Gastroesophageal sphincter (tissue), 4 donors: ENCODE measurements at regions not wholly inside any gene's neighbourhood (a gene's known extent, or its start where the extent isn't known, plus 50 kb on each side); places are given as distances from the start of the nearest gene placed in this dataset.

Experiments
- ATAC-seq: fragments of 150-250 bp; one replicate; pipeline ENCODE4 v1.9.1; 2016; ENCODE audit warnings: mild to moderate bottlenecking, moderate library complexity
- H3K27ac ChIP-seq, 4 donors: fragments of 200-600 bp; sonication (generic) in 3 of 4; 1 replicate in 3 of 4; 2 replicates in 1 of 4; pipeline ENCODE4 v1.5.1; 2016 to 2019
- H3K27me3 ChIP-seq: fragments of 200-600 bp; sonication (generic); one replicate; pipeline ENCODE4 v1.5.1; 2019
- H3K36me3 ChIP-seq, 2 donors: fragments of 200-600 bp; sonication (generic); one replicate each; pipeline ENCODE4 v1.5.1; 2019; ENCODE audit warnings: control low read depth in 1 of 2
- H3K4me1 ChIP-seq, 3 donors: fragments of 200-600 bp; sonication (generic); 1 replicate in 2 of 3; 2 replicates in 1 of 3; pipeline ENCODE4 v1.5.1; 2016 to 2019; ENCODE audit warnings: control low read depth in 2 of 3
- H3K4me3 ChIP-seq, 2 donors: fragments of 200-600 bp; sonication (generic); one replicate each; pipeline ENCODE4 v1.5.1; 2019; ENCODE audit warnings: mild to moderate bottlenecking in 1 of 2, moderate library complexity in 1 of 2
- H3K9me3 ChIP-seq, 3 donors: fragments of 200-600 bp; sonication (generic); one replicate each; pipeline ENCODE4 v1.5.1; 2017 to 2019; ENCODE audit warnings: control low read depth in 2 of 3
- CTCF ChIP-seq, 4 experiments: fragments of 200-600 bp in 2 of 4; fragments of 450-650 bp in 2 of 4; sonication (generic) in 1 of 4; IDR thresholded peaks; one replicate each; pipeline ENCODE4 v1.5.1; 2017 to 2019; ENCODE audit warnings: antibody characterized with exemption in 4 of 4, mild to moderate bottlenecking in 2 of 4, moderate library complexity in 2 of 4
- EP300 ChIP-seq: sonication (generic); formaldehyde crosslinking; IDR thresholded peaks from one replicate; pipeline ENCODE4 v1.6.1; 2017; ENCODE audit warnings: antibody characterized with exemption, mild to moderate bottlenecking
- POLR2A ChIP-seq, 2 donors: fragments of 450-650 bp; IDR thresholded peaks; one replicate each; pipeline ENCODE4 v1.6.1; 2017; ENCODE audit warnings: antibody characterized with exemption in 2 of 2, mild to moderate bottlenecking in 2 of 2, moderate library complexity in 1 of 2
- POLR2AphosphoS5 ChIP-seq: sonication (generic); formaldehyde crosslinking; IDR thresholded peaks from one replicate; pipeline ENCODE4 v1.6.1; 2017; ENCODE audit warnings: antibody characterized with exemption
- WGBS, 2 donors: methylation state at CpG; one replicate each; pipeline ENCODE4 v1.1.5; 2018; ENCODE audit warnings: low coverage in 1 of 2; 5-methylcytosine and 5-hydroxymethylcytosine counted together

GRCh38 chr4:120175272-120175671 is 108.6 kb upstream of the MAD2L1 start:
- WGBS, 2 donors = 77 to 87% methylated on average over 2 of the region's 2 CpGs
- Histone ChIP-seq H3K36me3 (no peaks in the 10 kb centered on the region), H3K4me1 (no peaks in the 10 kb centered on the region), H3K9me3 (no peaks in the 10 kb centered on the region), H3K4me3 (no peak overlapping the region), H3K27ac (no peak overlapping the region), H3K27me3 (no peaks in the 10 kb centered on the region)
- TF ChIP-seq CTCF (IDR thresholded peaks at IDR 0.05) = no peak
- TF ChIP-seq POLR2A (IDR thresholded peaks at IDR 0.05) = no peak
- no peak for TF ChIP-seq EP300
- TF ChIP-seq POLR2AphosphoS5 = no peak
- ATAC-seq = no peak

- Histone ChIP-seq H3K4me3 (no peak overlapping the region), H3K9me3 (no peaks in the 10 kb centered on the region), H3K27me3 (no peaks in the 10 kb centered on the region), H3K36me3 (no peaks in the 10 kb centered on the region), H3K4me1 (peaks cover 0 to 10% (median 4%) of the 10 kb centered on the region in 3 donors), H3K27ac (no peak overlapping the region)
- no peak for ATAC-seq
- TF ChIP-seq POLR2AphosphoS5 (no peak), EP300 (no peak), POLR2A (IDR thresholded peaks at IDR 0.05) (no peak), CTCF (IDR thresholded peaks at IDR 0.05) (no peak)
- 10 to 18% methylated on average over 2 of the region's 2 CpGs for WGBS, 2 donors
Measured at GRCh38 chr4:120163895-120164294, 97.2 kb upstream of the MAD2L1 start.

- Histone ChIP-seq H3K27me3 (no peaks in the 10 kb centered on the region), H3K27ac (no peak overlapping the region), H3K36me3 (no peaks in the 10 kb centered on the region), H3K4me3 (no peak overlapping the region), H3K9me3 (no peaks in the 10 kb centered on the region), H3K4me1 (peaks cover 0 to 7% (median 3%) of the 10 kb centered on the region in 3 donors)
- ATAC-seq = no peak
- 63 to 94% methylated on average over 2 to 3 of the region's 3 CpGs for WGBS, 2 donors
- TF ChIP-seq POLR2A (IDR thresholded peaks at IDR 0.05) (no peak), EP300 (no peak), POLR2AphosphoS5 (no peak), CTCF (IDR thresholded peaks at IDR 0.05) (no peak)
Measured at GRCh38 chr4:120158841-120159463, 92.3 kb upstream of the MAD2L1 start.

- Histone ChIP-seq H3K4me3 (no peak overlapping the region), H3K27me3 (no peaks in the 10 kb centered on the region), H3K36me3 (no peaks in the 10 kb centered on the region), H3K4me1 (peaks cover 0 to 3% (median 0%) of the 10 kb centered on the region in 3 donors), H3K27ac (no peak overlapping the region), H3K9me3 (no peaks in the 10 kb centered on the region)
- 67 to 84% methylated on average over 2 of the region's 2 CpGs for WGBS, 2 donors
- ATAC-seq = no peak
- TF ChIP-seq POLR2AphosphoS5 = no peak
- no peak for TF ChIP-seq EP300
- TF ChIP-seq POLR2A (IDR thresholded peaks at IDR 0.05) = no peak
- TF ChIP-seq CTCF (IDR thresholded peaks at IDR 0.05) = no peak
Measured at GRCh38 chr4:120158046-120158445, 91.4 kb upstream of the MAD2L1 start.

GRCh38 chr4:120156120-120156718 is 89.6 kb upstream of the MAD2L1 start:
- H3K27ac ChIP-seq = no peak overlapping the region
- no peak for ATAC-seq
- H3K4me3 ChIP-seq = no peak overlapping the region
- H3K4me1 ChIP-seq = peaks cover 0 to 3% (median 0%) of the 10 kb centered on the region in 3 donors
- 9 to 18% methylated on average over 4 to 5 of the region's 5 CpGs for WGBS, 2 donors
- H3K36me3 ChIP-seq = no peaks in the 10 kb centered on the region
- no peak for TF ChIP-seq EP300
- peak; percentile 51 to 67 (median 62) for TF ChIP-seq CTCF (IDR thresholded peaks at IDR 0.05)
- TF ChIP-seq POLR2A (IDR thresholded peaks at IDR 0.05) = no peak
- no peaks in the 10 kb centered on the region for H3K9me3 ChIP-seq
- H3K27me3 ChIP-seq = no peaks in the 10 kb centered on the region
